ACHN (cell line): ENCODE measurements at regions not wholly inside any gene's neighbourhood (a gene's known extent, or its start where the extent isn't known, plus 50 kb on each side); places are given as distances from the start of the nearest gene placed in this dataset.
A peak's percentile ranks its signal among the peaks of the same experiment; 100 is the strongest.
"Not testable (repeated sequence)": the region's sequence is repeated elsewhere in the genome, so short reads cannot be mapped to it uniquely, and the experiment has no call there.

Experiments used
- DNase-seq: peaks from one replicate; pipeline ENCODE4 v3.0.0-alpha.2; 2015
- in situ Hi-C: cut with HindIII; loops from 2 replicates; pipeline ENCODE4 v1.10.0; 2017; ENCODE audit warnings: low sequenced_read_pairs, low pct_ligation_motif_present, low pct_unique_long_range_greater_than_20kb

DNA sequence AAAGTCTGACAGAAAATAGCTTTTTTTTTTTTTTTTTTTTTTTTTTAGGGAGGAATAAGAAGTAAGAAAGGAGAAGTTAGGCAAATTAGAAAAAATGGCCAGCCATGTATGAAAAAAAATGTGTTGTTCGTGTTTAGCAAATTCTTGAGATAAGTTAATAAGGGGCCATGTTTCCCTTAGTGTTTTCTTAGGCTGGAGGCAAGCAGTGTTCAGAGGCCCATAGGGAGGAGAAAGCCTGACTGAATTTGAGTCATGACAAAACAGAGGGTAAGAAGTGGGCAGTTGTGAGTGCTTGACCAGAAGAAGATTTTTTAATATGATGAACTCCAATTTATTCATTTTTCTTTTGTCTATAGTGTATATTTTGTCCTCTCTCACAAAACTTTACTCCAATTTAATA lies 766.4 kb downstream of the FAM181B start:
- in situ Hi-C loops, result no loop called here
- no peak for DNase-seq

DNA sequence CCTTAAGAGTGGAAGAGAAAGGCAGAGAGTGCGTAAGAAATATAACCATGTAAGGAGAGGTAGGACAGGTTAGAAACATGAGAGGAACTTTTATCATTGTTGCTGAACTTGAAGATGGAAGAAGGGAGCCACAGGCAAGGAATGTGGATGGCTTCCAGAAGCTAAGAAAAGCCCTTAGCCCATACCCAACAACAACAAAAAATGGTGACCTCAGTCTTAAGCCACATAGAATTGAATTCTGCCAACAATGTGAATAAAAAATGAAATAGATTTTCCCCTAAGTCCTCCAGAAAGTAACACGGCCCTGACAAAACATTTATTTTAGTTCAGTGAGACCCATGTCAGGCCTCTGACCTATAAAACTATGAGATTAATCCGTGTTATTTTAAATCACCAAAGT lies 767.3 kb downstream of the FAM181B start:
- in situ Hi-C loops, result no loop called here
- no peak for DNase-seq

DNA sequence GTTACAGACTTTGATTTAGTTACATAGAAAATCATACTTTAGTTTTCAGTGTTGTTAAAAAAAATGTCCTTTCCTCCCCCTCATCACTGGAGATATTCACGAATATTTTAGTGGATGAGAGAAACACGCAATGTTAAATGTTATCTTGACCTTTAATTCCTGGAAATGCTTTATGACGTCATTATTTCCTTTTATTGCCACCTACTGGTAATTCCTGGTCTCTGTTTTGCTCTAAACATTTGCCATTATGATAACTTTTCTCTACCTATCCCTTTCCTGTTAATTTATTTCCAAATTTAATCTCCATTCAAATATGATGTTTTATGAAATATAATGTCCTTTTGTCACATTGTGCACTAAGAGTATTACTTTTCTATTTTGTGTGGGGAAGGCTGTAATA lies 770.6 kb downstream of the FAM181B start:
- in situ Hi-C loops, result no loop called here
- peak; percentile 33 for DNase-seq

DNA sequence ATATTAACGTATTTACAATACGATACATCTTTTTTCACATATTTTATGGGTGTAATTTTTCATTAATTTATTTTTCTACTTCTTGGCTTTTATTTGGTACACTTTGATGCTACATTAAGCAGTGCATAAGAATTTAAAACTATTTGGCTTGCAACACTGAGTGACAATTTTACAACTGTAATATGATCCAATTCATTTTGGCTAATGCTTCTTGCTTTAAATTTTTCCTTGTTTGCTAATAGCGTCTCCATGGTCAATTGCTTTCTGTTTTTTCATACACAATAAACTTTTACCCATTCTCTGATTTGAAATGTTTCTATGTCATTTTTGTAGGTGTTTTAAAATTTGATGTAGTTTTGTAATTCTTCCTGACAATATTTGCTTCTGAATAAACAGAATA lies 773.2 kb downstream of the FAM181B start:
- DNase-seq, result no peak
- in situ Hi-C loops, result no loop called here

DNA sequence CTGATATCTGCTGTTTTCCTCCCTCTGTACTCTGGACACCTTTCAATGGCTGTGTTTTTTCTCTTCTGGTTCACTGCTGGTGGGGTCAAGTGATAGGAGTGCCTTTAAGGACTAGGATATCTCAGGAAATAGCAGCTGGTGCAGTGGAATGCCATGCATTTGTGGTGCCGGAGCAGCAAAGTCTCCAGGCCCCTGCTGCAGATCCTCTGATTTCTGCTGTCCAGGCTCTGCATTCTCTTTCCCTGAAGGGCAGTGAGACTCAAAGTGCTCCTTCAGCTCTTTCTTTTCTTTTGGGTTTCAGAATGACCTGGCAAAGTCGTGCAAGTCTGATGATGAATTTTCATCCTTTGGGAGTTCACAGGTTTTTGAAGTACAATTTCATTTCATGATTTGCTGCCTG lies 774.3 kb downstream of the FAM181B start:
- no peak for DNase-seq
- in situ Hi-C loops, result no loop called here

DNA sequence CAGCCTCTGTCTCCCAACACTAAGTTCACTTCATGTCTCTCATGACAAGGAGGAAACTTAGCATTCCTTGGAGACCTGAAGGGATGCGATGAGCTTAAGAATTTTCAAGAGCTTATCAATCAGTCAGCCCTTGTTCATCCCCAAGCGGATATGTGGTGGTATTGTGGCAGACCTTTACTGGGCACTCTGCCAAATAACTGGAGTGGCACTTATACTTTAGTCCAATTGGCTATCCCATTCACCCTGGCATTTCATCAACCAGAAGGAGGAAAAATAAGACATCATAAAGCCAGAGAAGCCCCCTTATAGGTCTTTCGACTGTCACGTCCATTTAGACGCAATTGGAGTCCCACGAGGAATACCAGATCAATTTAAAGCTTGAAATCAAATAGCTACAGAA lies 779.4 kb downstream of the FAM181B start:
- in situ Hi-C loops, DNase-seq: not testable (repeated sequence)

DNA sequence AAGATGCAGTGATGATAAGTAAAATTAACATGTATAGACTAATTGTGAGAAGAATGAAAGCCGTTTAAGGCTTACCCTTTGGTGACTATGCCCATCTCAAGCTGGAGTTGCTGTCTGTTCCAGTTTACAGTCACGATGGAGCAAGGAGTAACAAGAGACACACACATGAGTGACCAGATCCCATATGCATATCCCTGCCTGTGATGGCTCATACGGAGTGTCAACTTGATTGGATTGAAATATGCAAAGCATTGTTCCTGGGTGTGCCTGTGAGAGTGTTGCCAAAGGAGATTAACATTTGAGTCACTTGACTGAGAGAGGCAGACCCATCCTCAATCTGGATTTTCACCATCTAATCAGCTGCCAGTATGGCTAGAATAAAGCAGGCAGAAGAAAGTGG lies 786.8 kb downstream of the FAM181B start:
- no peak for DNase-seq
- in situ Hi-C loops, result no loop called here

DNA sequence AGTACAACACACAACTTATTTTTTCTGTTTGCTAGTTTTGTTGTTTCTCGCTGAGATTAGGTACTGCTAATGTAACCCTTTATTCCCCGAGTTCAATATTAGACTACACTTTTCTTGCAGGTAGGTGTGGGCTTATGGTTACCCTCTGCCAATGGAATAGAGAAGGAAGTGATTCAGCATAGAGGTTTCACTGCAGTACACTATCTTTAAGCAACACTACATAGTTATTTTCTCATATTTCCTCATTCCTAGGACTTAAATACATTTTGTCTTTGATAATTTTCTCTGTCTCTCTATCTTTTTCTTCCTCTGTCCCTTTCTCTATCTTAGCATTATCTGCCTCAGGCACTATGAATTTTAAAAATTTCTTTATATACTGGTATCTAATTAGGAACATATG lies 791.0 kb downstream of the FAM181B start:
- in situ Hi-C loops, result no loop called here
- no peak for DNase-seq

DNA sequence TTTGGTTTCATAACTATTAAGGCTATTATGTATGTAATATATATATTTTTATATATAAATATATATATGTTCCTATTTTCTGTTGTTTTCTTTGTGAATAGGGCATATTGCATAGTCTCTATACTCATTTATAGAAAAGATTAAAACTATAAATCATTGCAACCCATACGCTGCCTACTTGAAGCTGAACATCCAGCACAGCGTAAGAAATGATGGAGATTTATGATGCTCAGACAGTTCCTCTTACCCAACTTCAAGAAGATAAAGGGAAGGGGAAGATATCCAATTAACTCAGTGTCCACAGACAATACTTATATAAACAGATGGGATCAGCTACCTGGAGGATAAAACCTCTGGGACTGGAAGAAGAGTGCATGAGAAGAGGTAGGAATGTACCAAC lies 791.7 kb downstream of the FAM181B start:
- DNase-seq, result no peak
- in situ Hi-C loops, result no loop called here

DNA sequence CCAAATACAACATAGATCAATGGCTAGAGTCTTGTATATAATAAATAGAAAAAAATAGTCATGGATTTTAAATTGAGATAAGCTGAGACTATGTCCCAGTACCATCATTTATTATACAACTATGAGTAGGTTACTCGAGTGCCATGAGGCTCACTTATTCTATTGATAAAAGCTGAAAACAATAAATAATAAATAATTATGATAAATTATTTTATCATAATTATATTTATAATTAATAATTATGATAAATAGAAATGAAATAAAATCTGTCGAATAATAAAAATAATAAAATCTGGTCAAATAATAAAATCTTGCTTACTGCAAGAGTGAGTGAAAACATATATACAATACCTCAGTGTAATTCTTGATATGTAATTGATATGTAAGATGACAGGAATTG lies 801.4 kb downstream of the FAM181B start:
- DNase-seq, result no peak
- in situ Hi-C loops, result no loop called here

DNA sequence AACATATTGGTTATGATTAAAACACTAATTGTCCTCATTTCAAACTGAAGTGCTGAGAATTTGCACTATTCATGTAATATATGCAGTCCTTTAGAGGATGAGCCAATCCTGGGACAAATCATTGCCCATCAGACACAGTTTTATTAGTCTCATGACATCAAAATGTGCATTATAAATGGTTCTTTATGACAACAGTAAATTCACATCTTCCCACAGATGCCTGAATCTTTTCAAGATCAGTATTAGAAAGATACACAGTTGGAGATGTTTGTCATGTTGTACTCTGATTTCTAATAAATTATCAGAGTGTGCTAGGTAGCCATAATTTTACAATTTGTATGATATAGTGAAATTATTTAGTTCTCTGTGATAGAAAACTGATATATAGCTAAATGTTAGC lies 813.5 kb downstream of the FAM181B start:
- DNase-seq, result no peak
- in situ Hi-C loops, result no loop called here

DNA sequence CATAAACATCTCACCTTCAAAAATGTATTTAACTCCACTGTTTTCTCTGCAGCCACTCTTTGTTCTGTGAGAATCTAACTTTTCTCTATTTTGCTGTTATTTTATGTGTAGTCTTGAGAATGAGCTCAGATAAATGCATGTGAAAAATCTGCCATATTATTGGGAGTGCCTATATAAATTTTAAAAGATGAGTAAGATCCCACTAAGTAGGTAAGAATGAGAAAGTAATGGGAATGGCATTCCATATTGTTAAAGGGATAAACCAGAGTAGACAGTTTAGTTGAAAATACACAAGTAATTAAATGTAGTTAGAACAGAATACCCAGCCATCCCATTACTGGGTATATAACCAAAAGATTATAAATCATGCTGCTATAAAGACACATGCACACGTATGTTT lies 817.2 kb downstream of the FAM181B start:
- in situ Hi-C loops, result no loop called here
- no peak for DNase-seq

DNA sequence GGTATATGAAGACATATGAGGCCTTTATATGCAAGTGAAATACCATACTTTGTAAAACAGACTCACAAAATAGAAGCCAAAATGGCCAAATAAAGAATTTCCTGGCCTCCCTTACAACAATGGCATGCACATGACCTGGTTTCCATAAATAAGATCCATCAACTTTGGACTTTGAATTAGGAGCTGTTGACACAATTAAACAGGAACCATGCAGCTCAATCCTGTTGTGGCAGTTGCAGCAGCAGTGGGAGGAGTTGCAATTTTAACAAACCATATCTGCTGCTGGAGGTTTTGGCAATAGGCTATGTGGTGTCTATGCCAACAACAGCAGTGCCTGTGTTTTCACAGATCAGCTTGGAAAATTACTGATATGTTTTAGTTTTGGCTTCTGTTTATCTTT lies 818.6 kb downstream of the FAM181B start:
- no peak for DNase-seq
- in situ Hi-C loops, result no loop called here

DNA sequence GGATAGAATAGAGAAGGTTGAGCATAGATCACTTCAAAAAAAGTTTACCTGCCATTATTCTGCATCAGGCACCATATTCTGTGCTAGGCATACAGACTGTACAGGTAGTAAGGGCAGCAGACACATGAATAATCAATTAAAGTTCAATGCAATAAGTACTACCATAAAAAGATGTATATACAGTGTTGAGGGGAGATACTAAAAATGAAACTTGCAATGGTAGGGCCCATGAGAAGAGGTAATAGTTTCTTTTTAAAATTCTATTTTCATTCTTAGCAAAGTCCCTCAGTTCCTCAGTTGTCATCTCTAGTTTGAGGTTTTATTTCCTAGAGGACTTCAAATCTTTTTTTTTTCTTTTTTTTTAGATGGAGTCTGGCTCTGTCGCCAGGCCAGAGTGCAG lies 819.9 kb downstream of the FAM181B start:
- in situ Hi-C loops, result no loop called here

DNA sequence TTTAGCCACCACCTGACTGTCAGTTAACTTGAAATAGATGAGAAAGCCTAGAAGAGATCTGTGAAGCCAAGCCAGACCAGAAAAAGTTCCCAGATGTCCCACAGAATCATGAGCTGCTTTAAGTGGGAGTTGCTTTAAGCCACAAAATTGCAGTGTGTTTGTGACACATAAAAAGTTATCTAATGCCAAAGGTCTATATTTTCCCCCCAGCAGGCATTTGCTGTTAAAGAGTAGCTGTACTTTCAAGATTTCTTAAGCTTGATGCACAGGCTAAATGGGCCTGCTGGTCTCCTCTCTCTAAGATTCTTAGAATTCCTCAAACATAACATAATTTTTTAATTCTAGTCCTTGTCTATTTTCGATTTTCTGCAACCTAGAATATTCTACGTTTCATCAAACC lies 825.7 kb downstream of the FAM181B start:
- no peak for DNase-seq
- in situ Hi-C loops, result no loop called here

More for the DNA sequence above, 819.9 kb downstream of the FAM181B start:
- DNase-seq, result no peak

DNA sequence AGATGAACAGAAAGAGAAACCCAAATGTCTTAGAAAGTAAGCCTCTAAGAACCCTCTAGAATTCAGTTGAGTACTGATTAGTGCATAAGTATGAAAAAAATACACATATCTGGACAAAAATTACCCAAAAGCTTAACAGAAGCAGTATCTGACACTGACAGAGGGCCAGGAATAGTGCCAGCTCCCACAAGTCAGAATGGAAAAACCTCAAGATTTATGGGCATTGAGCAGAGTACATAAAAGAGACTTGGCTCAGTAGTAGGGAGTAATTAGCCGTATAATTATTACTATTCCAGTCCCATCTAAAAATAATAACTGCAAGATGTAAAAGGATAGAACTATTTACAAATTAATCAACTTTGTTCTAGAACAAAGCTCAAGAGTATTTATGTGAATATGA lies 834.5 kb downstream of the FAM181B start:
- no peak for DNase-seq
- in situ Hi-C loops, result no loop called here

DNA sequence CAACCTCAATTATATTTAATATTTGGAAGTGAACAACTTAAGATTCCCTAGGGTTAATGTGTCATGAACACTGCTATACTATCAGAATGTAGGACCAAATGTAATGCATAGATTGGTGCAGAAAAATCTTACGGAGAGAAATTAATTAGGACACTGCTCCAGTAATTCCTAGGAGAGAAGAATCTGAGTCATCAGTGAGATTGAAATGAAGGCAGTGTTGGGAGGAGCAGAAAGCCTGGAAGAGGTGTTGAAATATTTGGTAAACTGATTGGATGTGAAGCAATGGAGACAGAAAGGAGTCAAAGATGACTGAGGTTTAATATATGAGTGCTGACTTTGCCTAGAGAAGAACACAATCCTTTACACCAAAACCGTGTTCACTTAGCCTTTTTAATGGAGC lies 836.0 kb downstream of the FAM181B start:
- DNase-seq, result no peak
- in situ Hi-C loops, result no loop called here

DNA sequence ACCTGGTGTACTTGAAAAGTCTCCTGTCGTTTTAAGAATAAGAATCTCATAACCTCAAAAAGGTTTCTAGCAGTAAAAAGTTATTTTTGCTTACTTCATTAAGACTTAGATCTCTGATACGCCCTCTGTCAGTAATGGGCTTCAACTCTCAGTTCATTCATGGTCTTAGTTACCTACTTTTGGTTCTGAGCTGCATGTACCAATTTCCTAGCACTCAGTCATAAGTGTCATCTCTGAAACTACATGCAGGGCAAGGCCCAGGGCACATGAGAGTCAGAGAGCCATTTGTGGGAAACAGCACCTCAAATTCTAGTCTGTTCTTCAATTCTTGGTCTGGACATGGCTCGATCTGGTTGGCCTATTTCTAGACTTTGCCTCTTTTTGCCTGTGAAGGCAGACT lies 838.4 kb downstream of the FAM181B start:
- in situ Hi-C loops, result no loop called here
- no peak for DNase-seq

DNA sequence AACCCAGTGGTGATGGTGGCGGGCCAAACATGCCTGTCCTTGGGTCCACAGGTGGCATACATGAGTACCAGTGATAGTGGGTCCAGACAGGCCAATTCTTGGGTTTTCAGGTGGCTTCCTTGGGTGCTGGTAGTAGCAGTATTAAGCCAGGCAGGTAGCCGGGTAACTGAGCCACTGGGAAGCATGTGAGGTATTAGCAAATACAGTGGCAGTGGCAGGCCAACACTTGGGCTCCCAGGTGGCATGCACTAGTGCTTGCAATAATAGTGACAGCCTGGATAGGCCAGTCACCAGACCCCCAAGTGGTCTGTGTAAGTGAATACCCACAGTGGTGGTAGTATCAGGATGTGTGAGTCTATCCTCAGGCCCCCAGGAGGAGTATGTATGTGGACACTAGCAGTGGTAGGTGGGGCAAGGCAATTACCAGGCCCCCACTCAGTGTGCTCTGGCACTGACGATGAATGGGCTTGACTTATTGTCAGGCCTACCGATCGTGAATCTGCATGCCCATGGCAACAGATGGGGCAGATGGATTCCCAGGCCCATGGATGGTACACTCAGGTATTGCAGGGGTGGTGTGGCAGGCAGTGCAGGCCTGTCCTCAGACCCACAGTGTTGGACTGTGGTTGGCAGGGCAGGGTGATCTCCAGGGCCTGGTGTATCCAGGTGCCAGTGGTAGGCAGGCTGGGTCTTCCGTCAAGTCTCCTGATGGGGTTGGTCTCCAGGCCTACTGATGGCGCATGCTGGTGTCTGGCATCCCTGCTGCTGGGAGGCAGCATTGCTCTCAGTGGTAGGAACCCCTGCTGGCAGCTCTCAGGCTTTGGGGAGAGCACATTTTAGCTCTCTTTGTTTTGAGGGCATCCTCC lies 840.7 kb downstream of the FAM181B start:
- in situ Hi-C loops, result no loop called here
- no peak for DNase-seq

DNA sequence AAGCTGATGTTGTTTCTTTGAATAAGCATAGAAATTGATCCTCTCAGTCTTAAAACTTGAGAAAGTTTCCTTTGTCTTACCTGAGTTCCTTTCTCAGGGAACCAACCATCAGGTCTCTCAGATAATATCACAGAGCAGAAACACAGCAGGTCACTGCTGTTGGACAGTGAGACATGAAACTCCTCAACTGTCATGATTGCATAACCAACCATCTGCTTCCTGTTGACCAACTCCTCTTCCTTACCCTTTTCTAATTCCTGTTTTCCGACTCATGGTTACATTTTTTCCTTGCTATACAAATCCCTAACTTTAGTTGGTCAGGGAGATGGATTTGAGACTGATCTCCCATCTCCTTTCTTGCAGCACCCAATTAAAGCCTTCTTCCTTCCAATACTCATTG lies 845.3 kb downstream of the FAM181B start:
- DNase-seq, result no peak
- in situ Hi-C loops, result no loop called here

DNA sequence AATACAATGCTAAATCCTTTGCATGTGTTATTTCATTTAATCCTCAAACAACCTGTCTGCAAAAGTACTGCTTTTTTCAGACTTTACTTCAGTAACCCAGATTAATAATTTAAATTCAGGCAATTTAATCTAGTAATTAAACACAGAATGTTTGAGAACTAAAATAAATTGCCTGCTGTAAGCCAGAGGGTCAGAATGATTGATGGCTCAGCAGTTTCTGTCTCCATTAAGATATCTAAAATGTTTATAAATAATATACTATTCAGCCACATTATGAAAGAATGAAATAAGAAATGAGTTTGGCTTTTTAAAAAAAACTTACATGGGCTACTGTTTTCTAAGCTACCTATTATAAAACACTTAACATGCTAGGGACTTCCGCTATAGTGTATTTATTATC lies 846.0 kb downstream of the FAM181B start:
- no peak for DNase-seq
- in situ Hi-C loops, result no loop called here
